Naive thymus-derived CD8-positive, alpha-beta T cell (primary cell): ENCODE measurements at regions not wholly inside any gene's neighbourhood (a gene's known extent, or its start where the extent isn't known, plus 50 kb on each side); places are given as distances from the start of the nearest gene placed in this dataset.
A peak's percentile ranks its signal among the peaks of the same experiment; 100 is the strongest.
"Not testable (repeated sequence)": the region's sequence is repeated elsewhere in the genome, so short reads cannot be mapped to it uniquely, and the experiment has no call there.

Experiments used
- ATAC-seq, 2 donors: fragments of 150-1000 bp; cut with Tn5 transposase in 1 of 2; sonication (Bioruptor Pico), chemical (Tn5 transposase) in 1 of 2; 1 replicate in 1 of 2; 2 replicates in 1 of 2; pipeline ENCODE4 v1.10.0; 2021; ENCODE audit warnings: mild to moderate bottlenecking in 2 of 2, moderate library complexity in 2 of 2
- POLR2A ChIA-PET: fragments of 350-600 bp; sonication (Branson Sonifier 250); formaldehyde crosslinking; loops from one replicate; lab custom pipeline; 2021; ENCODE audit warnings: antibody characterized with exemption; lab: Charles Lee
- DNase-seq, 10 donors: peaks; one replicate each; pipeline versions ENCODE4 v3.0.0 to v3.0.0-alpha.2; 2020 to 2022
- H3K27ac Mint-ChIP-seq, 10 donors: one replicate each; pipeline ENCODE4 v1.8.0; 2020 to 2022; ENCODE audit warnings: mild to moderate bottlenecking in 10 of 10, mixed read lengths in 10 of 10, moderate library complexity in 4 of 10, inconsistent platforms in 1 of 10
- H3K27me3 Mint-ChIP-seq, 5 donors: one replicate each; pipeline ENCODE4 v1.8.0; 2021 to 2022; ENCODE audit warnings: mixed read lengths in 5 of 5
- H3K36me3 Mint-ChIP-seq, 3 donors: one replicate each; pipeline ENCODE4 v1.8.0; 2020 to 2022; ENCODE audit warnings: mixed read lengths in 3 of 3, mild to moderate bottlenecking in 2 of 3, inconsistent platforms in 1 of 3
- H3K4me1 Mint-ChIP-seq, 4 donors: one replicate each; pipeline ENCODE4 v1.8.0; 2021 to 2022; ENCODE audit warnings: mixed read lengths in 4 of 4
- H3K4me3 Mint-ChIP-seq, 10 donors: one replicate each; pipeline ENCODE4 v1.8.0; 2020 to 2022; ENCODE audit warnings: mild to moderate bottlenecking in 10 of 10, mixed read lengths in 10 of 10, moderate library complexity in 6 of 10, inconsistent platforms in 1 of 10
- H3K9me3 Mint-ChIP-seq, 9 donors: one replicate each; pipeline ENCODE4 v1.8.0; 2020 to 2022; ENCODE audit warnings: mixed read lengths in 9 of 9, mild to moderate bottlenecking in 3 of 9, inconsistent platforms in 1 of 9, moderate library complexity in 1 of 9

- DNase-seq (no peak), ATAC-seq (no peak)
- Mint-ChIP-seq H3K4me1 (peaks cover 0 to 14% (median 0%) of the 10 kb centered on the region in 4 donors), H3K36me3 (no peaks in the 10 kb centered on the region), H3K27ac (no peak overlapping the region), H3K4me3 (no peak overlapping the region), H3K27me3 (peaks cover 4 to 34% (median 5%) of the 10 kb centered on the region in 5 donors), H3K9me3 (peaks cover 0 to 4% (median 0%) of the 10 kb centered on the region in 9 donors)
- POLR2A ChIA-PET = no interaction called here
Observed at GRCh38 chr6:40152196-40152595, 217.9 kb upstream of the MOCS1 start.

GRCh38 chr6:40148882-40149573 is 214.8 kb upstream of the MOCS1 start:
- POLR2A ChIA-PET = no interaction called here
- DNase-seq = no peak

GRCh38 chr6:40146902-40147301 is 212.6 kb upstream of the MOCS1 start:
- peaks cover 0 to 4% (median 0%) of the 10 kb centered on the region in 9 donors for H3K9me3 Mint-ChIP-seq
- POLR2A ChIA-PET = no interaction called here
- no peak overlapping the region for H3K4me3 Mint-ChIP-seq
- DNase-seq = no peak
- peaks cover 3 to 42% (median 7%) of the 10 kb centered on the region in 5 donors for H3K27me3 Mint-ChIP-seq
- peaks cover 0 to 14% (median 0%) of the 10 kb centered on the region in 4 donors for H3K4me1 Mint-ChIP-seq
- ATAC-seq = no peak
- no peaks in the 10 kb centered on the region for H3K36me3 Mint-ChIP-seq
- H3K27ac Mint-ChIP-seq = no peak overlapping the region

More at GRCh38 chr6:40148882-40149573, 214.8 kb upstream of the MOCS1 start:
- peaks cover 0 to 4% (median 0%) of the 10 kb centered on the region in 9 donors for H3K9me3 Mint-ChIP-seq
- H3K27me3 Mint-ChIP-seq = peaks cover 0 to 45% (median 7%) of the 10 kb centered on the region in 5 donors
- H3K27ac Mint-ChIP-seq = no peak overlapping the region
- H3K4me1 Mint-ChIP-seq = peaks cover 0 to 14% (median 0%) of the 10 kb centered on the region in 4 donors
- ATAC-seq = no peak
- no peaks in the 10 kb centered on the region for H3K36me3 Mint-ChIP-seq
- no peak overlapping the region for H3K4me3 Mint-ChIP-seq

- no peak for ATAC-seq
- no peak for DNase-seq
- H3K4me3 Mint-ChIP-seq = no peak overlapping the region
- peaks cover 0 to 15% (median 5%) of the 10 kb centered on the region in 5 donors for H3K27me3 Mint-ChIP-seq
- H3K9me3 Mint-ChIP-seq = peaks cover 0 to 8% (median 0%) of the 10 kb centered on the region in 9 donors
- H3K4me1 Mint-ChIP-seq = peaks cover 0 to 1% (median 0%) of the 10 kb centered on the region in 4 donors
- no peak overlapping the region for H3K27ac Mint-ChIP-seq
- POLR2A ChIA-PET = no interaction called here
- H3K36me3 Mint-ChIP-seq = peaks cover 0 to 4% (median 0%) of the 10 kb centered on the region in 3 donors
Observed at GRCh38 chr6:40139447-40139846, 205.2 kb upstream of the MOCS1 start.

GRCh38 chr6:40138273-40138720 is 204.0 kb upstream of the MOCS1 start:
- POLR2A ChIA-PET = no interaction called here
- DNase-seq (no peak), ATAC-seq (no peak)
- Mint-ChIP-seq H3K27me3 (peaks cover 0 to 13% (median 0%) of the 10 kb centered on the region in 5 donors), H3K27ac (no peak overlapping the region), H3K9me3 (peaks cover 0 to 8% (median 0%) of the 10 kb centered on the region in 9 donors), H3K36me3 (peaks cover 0 to 4% (median 0%) of the 10 kb centered on the region in 3 donors), H3K4me3 (no peak overlapping the region), H3K4me1 (peaks cover 0 to 1% (median 0%) of the 10 kb centered on the region in 4 donors)

GRCh38 chr6:40135491-40136072 is 201.3 kb upstream of the MOCS1 start:
- POLR2A ChIA-PET = no interaction called here
- no peak overlapping the region for H3K27ac Mint-ChIP-seq
- H3K4me3 Mint-ChIP-seq = no peak overlapping the region
- ATAC-seq = no peak
- H3K4me1 Mint-ChIP-seq = peaks cover 0 to 1% (median 0%) of the 10 kb centered on the region in 4 donors
- no peak for DNase-seq
- H3K9me3 Mint-ChIP-seq = peaks cover 0 to 8% (median 0%) of the 10 kb centered on the region in 9 donors
- H3K27me3 Mint-ChIP-seq = peaks cover 0 to 13% (median 0%) of the 10 kb centered on the region in 5 donors
- peaks cover 0 to 4% (median 0%) of the 10 kb centered on the region in 3 donors for H3K36me3 Mint-ChIP-seq

- H3K4me1 Mint-ChIP-seq, H3K27ac Mint-ChIP-seq, H3K27me3 Mint-ChIP-seq, POLR2A ChIA-PET, H3K36me3 Mint-ChIP-seq, H3K4me3 Mint-ChIP-seq, ATAC-seq, DNase-seq, H3K9me3 Mint-ChIP-seq: not testable (repeated sequence)
Observed at GRCh38 chr6:40133981-40134380, 199.7 kb upstream of the MOCS1 start.

- Mint-ChIP-seq H3K4me1 (no peaks in the 10 kb centered on the region), H3K27me3 (peaks cover 0 to 5% (median 0%) of the 10 kb centered on the region in 5 donors), H3K27ac (no peak overlapping the region), H3K36me3 (peaks cover 0 to 4% (median 0%) of the 10 kb centered on the region in 3 donors), H3K4me3 (no peak overlapping the region), H3K9me3 (peaks cover 0 to 5% (median 0%) of the 10 kb centered on the region in 9 donors)
- DNase-seq (no peak), ATAC-seq (no peak)
- POLR2A ChIA-PET = no interaction called here
Observed at GRCh38 chr6:40131675-40132074, 197.4 kb upstream of the MOCS1 start.

- POLR2A ChIA-PET = no interaction called here
- H3K4me1 Mint-ChIP-seq = no peaks in the 10 kb centered on the region
- H3K27ac Mint-ChIP-seq = no peak overlapping the region
- H3K9me3 Mint-ChIP-seq = peaks cover 0 to 3% (median 0%) of the 10 kb centered on the region in 9 donors
- H3K27me3 Mint-ChIP-seq = peaks cover 0 to 6% (median 0%) of the 10 kb centered on the region in 5 donors
- H3K36me3 Mint-ChIP-seq = no peaks in the 10 kb centered on the region
- DNase-seq (no peak), ATAC-seq (no peak)
- H3K4me3 Mint-ChIP-seq = no peak overlapping the region
Observed at GRCh38 chr6:40128127-40128526, 193.9 kb upstream of the MOCS1 start.

GRCh38 chr6:40125680-40126394 is 191.6 kb upstream of the MOCS1 start:
- DNase-seq (no peak), ATAC-seq (no peak)
- POLR2A ChIA-PET = no interaction called here
- no peak overlapping the region for H3K27ac Mint-ChIP-seq
- H3K36me3 Mint-ChIP-seq = no peaks in the 10 kb centered on the region
- H3K4me3 Mint-ChIP-seq = no peak overlapping the region
- peaks cover 0 to 6% (median 0%) of the 10 kb centered on the region in 5 donors for H3K27me3 Mint-ChIP-seq
- no peaks in the 10 kb centered on the region for H3K4me1 Mint-ChIP-seq
- H3K9me3 Mint-ChIP-seq = peaks cover 0 to 3% (median 0%) of the 10 kb centered on the region in 9 donors

- no peak for ATAC-seq
- H3K4me3 Mint-ChIP-seq = no peak overlapping the region
- H3K27ac Mint-ChIP-seq = no peak overlapping the region
- H3K27me3 Mint-ChIP-seq = peaks cover 0 to 4% (median 0%) of the 10 kb centered on the region in 5 donors
- H3K4me1 Mint-ChIP-seq = no peaks in the 10 kb centered on the region
- POLR2A ChIA-PET = no interaction called here
- H3K36me3 Mint-ChIP-seq = no peaks in the 10 kb centered on the region
- DNase-seq = no peak
- H3K9me3 Mint-ChIP-seq = peaks cover 0 to 3% (median 0%) of the 10 kb centered on the region in 9 donors
Observed at GRCh38 chr6:40124924-40125323, 190.7 kb upstream of the MOCS1 start.

- POLR2A ChIA-PET = no interaction called here
- Mint-ChIP-seq H3K4me3 (no peak overlapping the region), H3K36me3 (no peaks in the 10 kb centered on the region), H3K27me3 (peaks cover 1 to 21% (median 10%) of the 10 kb centered on the region in 5 donors), H3K27ac (no peak overlapping the region), H3K4me1 (no peaks in the 10 kb centered on the region), H3K9me3 (peaks cover 0 to 3% (median 0%) of the 10 kb centered on the region in 9 donors)
- DNase-seq = no peak
- ATAC-seq = no peak
Observed at GRCh38 chr6:40116832-40117231, 182.6 kb upstream of the MOCS1 start.

- Mint-ChIP-seq H3K4me1 (no peaks in the 10 kb centered on the region), H3K36me3 (no peaks in the 10 kb centered on the region), H3K9me3 (peaks cover 0 to 19% (median 5%) of the 10 kb centered on the region in 9 donors), H3K4me3 (no peak overlapping the region), H3K27me3 (peaks cover 1 to 43% (median 13%) of the 10 kb centered on the region in 5 donors), H3K27ac (peak overlapping the region in 1 of 10 donors; percentile 6)
- POLR2A ChIA-PET = no interaction called here
- no peak for ATAC-seq
- DNase-seq = no peak
Observed at GRCh38 chr6:40112350-40112749, 178.1 kb upstream of the MOCS1 start.
